HG03342 (cell line): ENCODE measurements at regions not wholly inside any gene's neighbourhood (a gene's known extent, or its start where the extent isn't known, plus 50 kb on each side); places are given as distances from the start of the nearest gene placed in this dataset.
"Not testable (repeated sequence)": the region's sequence is repeated elsewhere in the genome, so short reads cannot be mapped to it uniquely, and the experiment has no call there.

Experiments
- ATAC-seq: cut with Tn5 transposase; IDR thresholded peaks from one replicate; pipeline ENCODE4 v1.9.1; 2021; ENCODE audit warnings: mild to moderate bottlenecking, moderate library complexity; ENCODE audit not compliant: unreplicated experiment

- ATAC-seq, result no peak
Observed at GRCh38 chr7:155395176-155395797, 62.6 kb upstream of the EN2 start.

GRCh38 chr7:155396661-155397060 is 61.3 kb upstream of the EN2 start:
- ATAC-seq, result no peak

- not testable (repeated sequence) for ATAC-seq
Observed at GRCh38 chr7:155397758-155398714, 59.9 kb upstream of the EN2 start.

GRCh38 chr7:155398944-155399343 is 59.0 kb upstream of the EN2 start:
- ATAC-seq, result no peak

- no peak for ATAC-seq
Observed at GRCh38 chr7:155399577-155399976, 58.4 kb upstream of the EN2 start.

GRCh38 chr7:155401231-155401630 is 56.7 kb upstream of the EN2 start:
- ATAC-seq, result no peak

- ATAC-seq, result no peak
Observed at GRCh38 chr7:155401884-155402283, 56.0 kb upstream of the EN2 start.

GRCh38 chr7:155402941-155403340 is 55.0 kb upstream of the EN2 start:
- no peak for ATAC-seq

GRCh38 chr7:155404976-155405375 is 53.0 kb upstream of the EN2 start:
- no peak for ATAC-seq

GRCh38 chr7:155405399-155406318 is 52.3 kb upstream of the EN2 start:
- no peak for ATAC-seq

- no peak for ATAC-seq
Observed at GRCh38 chr7:155407799-155408198, 50.1 kb upstream of the EN2 start.
